NOMO-1 (cell line): ENCODE measurements at regions not wholly inside any gene's neighbourhood (a gene's known extent, or its start where the extent isn't known, plus 50 kb on each side); places are given as distances from the start of the nearest gene placed in this dataset.
"Not testable (repeated sequence)": the region's sequence is repeated elsewhere in the genome, so short reads cannot be mapped to it uniquely, and the experiment has no call there.

ENCODE experiments used
- DNase-seq, 2 experiments: peaks; one replicate each; lab custom pipeline; 2025; ENCODE audit not compliant: unreplicated experiment in 2 of 2; lab: John Stamatoyannopoulos, UW

DNA sequence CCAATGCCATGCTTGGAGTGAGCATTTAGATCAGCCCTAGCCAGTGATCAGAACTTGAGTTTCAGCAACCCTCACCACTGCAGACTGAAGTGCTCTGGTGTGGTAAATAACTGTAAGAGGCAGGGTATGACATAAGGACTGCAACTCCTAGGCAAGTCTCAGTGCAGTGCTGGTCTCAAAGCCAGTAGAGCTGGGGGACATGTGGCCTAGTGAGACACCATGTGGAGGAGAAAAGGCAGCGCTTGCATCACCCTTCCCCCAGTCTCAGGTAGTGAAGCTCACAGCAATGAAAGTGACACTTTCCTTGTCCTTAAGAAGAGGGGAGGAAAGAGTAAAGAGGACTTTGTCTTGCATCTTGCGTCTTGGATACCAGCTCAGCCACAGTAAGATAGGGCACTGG is 386.8 kb upstream of the POT1 start:
- DNase-seq, result no peak

DNA sequence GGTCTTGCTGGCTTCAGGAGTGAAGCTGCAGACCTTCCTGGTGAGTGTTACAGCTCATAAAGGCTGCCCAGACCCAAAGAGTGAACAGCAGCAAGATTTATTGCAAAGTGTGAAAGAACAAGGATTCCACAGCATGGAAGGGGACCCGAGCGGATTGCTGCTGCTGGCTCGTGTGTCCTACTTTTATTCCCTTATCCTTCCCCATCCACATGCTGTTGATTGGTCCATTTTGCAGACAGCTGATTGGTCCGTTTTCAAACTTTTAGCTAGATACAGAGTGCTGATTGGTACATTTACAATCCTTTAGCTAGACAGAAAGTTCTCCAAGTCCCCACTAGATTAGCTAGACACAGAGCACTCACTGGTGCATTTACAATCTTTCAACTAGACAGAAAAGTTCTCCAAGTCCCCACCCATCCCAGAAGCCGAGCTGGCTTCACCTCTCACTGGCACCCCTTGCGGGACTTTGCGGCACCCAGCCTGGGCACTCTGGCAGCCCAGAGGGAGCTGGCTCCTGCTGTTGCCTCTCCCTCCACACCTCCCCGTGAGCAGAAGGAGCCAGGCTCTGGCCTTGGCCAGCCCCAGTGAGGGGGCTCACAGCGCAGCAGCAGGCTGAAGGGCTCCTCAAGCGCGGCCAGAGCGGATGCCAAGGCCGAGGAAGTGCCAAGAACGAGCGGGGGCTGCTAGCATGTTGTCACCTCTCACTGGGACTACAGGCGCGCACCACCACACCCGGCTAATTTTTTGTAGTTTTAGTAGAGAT is 369.6 kb upstream of the POT1 start:
- no peak for DNase-seq

GRCh38 chr7:125279961-125280360 is 350.3 kb upstream of the POT1 start:
- no peak for DNase-seq

GRCh38 chr7:125278318-125278717 is 348.7 kb upstream of the POT1 start:
- no peak for DNase-seq

DNA sequence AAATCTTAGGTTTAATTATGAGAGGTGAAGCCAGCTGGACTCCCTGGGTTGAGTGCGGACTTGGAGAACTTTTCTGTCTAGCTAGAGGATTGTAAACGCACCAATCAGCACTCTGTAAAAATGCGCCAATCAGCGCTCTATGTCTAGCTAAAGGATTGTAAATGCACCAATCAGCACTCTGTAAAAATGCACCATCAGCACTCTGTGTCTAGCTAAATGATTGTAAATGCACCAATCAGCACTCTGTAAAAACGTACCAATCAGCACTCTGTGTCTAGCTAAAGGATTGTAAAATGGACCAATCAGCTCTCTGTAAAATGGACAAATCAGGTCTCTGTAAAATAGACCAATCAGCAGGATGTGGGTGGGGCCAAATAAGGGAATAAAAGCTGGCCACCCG is 345.1 kb upstream of the POT1 start:
- DNase-seq, result not testable (repeated sequence)

DNA sequence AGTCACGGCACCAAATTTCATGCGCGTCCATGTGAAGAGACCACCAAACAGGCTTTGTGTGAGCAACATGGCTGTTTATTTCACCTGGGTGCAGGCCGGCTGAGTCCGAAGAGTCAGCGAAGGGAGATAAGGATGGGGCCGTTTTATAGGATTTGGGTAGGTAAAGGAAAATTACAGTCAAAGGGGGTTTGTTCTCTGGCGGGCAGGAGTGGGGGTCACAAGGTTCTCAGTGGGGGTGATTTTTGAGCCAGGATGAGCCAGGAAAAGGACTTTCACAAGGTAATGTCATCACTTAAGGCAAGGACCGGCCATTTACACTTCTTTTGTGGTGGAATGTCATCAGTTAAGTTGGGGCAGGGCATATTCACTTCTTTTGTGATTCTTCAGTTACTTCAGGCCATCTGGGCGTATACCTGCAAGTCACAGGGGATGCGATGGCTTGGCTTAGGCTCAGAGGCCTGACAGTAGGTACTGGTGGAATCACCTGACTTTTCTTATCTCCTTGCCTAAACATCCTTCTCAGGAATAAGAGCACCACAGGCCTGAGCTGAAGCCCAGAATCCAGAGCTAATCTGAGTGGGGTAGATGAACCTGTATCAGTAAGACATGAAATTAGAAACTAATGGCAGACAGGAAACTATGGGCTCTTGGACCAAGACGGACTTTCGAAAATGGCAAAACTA is 334.7 kb upstream of the POT1 start:
- not testable (repeated sequence) for DNase-seq

DNA sequence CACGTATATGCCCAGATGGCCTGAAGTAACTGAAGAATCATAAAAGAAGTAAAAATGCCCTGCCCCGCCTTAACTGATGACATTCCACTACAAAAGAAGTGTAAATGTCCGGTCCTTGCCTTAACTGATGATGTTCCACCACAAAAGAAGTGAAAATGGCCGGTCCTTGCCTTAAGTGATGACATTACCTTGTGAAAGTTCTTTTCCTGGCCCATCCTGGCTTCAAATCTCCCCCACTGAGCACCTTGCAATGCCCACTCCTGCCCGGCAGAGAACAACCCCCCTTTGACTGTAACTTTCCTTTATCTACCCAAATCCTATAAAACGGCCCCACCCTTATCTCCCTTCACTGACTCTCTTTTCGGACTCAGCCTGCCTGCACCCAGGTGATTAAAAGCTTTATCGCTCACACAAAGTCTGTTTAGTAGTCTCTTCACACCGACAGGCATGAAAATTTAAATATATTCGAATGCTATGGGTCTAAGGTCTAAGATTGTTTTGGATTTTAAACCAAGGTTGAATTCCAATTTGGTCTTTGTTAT is 329.3 kb upstream of the POT1 start:
- DNase-seq, result not testable (repeated sequence)

- no peak for DNase-seq
Observed at GRCh38 chr7:125257617-125258016, 328.0 kb upstream of the POT1 start.

- DNase-seq, result no peak
Observed at GRCh38 chr7:125256446-125256845, 326.8 kb upstream of the POT1 start.

GRCh38 chr7:125255810-125256209 is 326.2 kb upstream of the POT1 start:
- no peak for DNase-seq

- DNase-seq, result no peak
Observed at GRCh38 chr7:125254566-125254965, 324.9 kb upstream of the POT1 start.

DNA sequence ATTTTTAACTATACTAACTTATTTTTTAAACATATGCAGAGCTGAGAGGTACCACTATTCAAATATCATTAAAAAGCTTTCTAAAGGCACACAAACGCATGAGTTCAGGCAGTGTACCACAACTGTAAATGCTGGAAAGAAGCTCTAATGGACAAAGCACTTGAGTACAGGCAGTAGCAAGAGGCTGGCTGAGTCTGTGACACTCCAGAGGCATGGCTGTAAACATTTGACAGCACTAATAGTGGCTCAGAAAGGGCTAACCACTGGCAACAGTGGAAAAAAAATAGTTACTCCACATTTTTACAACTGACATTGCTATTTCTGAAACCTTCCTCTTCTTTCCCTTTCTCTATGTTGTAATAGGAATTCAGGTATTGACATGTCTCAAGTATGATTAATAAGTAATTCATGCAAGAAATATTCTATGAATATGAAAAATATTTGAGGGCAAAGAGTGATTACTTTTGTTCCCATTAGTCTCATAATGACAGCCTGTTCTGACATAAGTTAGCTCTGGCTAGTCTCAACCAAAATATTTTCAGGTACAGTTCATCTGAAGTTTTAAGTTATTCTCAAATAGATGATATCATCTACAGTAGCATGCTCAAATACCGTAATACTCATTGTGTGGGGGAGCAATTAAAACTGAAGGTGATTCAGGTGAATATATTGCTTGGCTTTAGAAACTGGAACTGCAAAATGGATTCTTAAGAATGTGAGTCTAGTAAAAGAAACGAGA is 324.0 kb upstream of the POT1 start:
- DNase-seq, result no peak

GRCh38 chr7:125247514-125248098 is 318.0 kb upstream of the POT1 start:
- DNase-seq, result no peak

DNA sequence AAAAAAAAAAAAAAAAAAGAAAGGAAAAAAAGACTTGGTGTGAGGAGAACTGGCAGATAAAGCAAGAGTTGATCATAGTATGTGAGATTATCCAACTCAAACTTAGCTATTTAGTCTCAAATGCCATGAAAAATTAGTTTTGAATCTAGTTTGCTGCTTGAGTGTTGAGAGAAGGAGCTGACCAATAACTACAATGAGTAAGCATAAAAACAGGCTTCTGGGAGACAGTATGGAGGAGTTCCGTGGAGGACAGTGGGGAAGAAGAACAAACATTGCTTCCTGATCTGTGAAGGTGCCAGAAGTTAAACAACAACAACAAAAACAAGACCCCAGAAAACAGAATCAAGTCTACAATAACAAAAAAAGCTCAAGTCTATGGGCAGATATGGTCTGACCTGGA is 317.1 kb upstream of the POT1 start:
- DNase-seq, result no peak

- no peak for DNase-seq
Observed at GRCh38 chr7:125241548-125241947, 311.9 kb upstream of the POT1 start.

GRCh38 chr7:125222596-125222995 is 293.0 kb upstream of the POT1 start:
- DNase-seq, result no peak

DNA sequence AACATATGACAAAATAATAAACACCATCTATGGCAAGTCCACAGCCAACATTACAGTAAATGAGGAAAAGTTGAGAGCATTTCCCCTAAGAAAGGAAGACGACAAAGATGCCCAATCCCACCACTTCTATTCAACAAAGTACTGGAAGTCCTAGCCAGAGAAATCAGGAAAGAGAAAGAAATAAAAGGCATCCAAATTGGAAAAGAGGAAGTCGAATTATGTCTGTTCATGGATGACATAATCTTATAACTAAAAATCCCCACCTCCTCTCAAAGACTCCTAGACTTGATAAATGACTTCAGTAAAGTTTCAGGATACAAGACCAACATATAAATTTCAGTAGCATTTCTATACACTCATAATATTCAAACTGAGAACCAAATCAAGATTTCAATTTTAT is 288.5 kb upstream of the POT1 start:
- no peak for DNase-seq

DNA sequence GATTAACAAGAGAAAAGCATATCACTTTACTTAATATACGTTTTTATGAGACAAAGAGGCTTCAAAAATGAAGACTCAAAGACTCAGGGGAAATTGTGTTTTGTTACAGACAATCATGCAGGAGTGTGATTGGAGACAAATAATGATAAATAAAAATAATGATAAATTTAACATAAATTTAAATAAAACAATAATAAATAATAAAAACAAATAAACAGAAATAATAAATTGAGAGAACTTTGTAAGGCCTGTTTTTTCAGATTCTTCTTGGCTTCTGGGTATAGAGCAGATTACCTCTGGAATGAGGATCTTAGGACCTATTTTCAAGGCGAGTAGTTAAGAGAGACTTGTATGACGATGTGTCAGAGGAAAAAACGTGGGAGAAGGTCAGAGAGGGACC is 271.4 kb upstream of the POT1 start:
- no peak for DNase-seq

DNA sequence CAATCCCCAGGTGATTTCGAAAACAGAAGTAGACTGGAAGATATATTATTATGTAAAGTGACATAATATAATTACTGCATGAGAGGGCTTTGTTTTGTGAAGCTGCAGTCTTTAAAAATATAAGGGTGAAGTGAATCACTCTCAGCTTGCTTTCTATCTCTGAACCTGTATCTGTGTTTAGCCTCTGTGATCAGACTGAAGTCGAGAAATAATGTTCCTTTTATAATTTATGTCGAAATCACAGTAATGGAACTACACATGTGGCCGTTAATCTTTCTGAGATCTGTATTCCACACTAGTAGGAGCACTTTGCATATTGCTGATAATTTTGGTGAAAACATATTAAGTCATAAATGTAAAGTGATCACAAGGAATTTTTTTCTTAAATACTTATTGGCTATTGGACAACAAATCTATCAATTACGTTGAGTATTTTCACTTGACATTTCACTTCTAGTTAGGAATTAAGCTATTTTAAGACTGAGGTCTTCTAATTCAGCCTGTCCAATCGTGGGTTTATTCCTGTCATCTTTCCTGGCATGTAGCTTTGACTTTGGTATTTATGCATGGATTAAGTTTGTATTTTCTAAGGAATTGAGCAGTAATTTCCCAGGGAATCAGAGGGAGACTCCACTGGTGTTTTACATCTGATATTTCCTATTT is 268.2 kb upstream of the POT1 start:
- DNase-seq, result no peak

- DNase-seq, result no peak
Observed at GRCh38 chr7:125195156-125195555, 265.5 kb upstream of the POT1 start.

DNA sequence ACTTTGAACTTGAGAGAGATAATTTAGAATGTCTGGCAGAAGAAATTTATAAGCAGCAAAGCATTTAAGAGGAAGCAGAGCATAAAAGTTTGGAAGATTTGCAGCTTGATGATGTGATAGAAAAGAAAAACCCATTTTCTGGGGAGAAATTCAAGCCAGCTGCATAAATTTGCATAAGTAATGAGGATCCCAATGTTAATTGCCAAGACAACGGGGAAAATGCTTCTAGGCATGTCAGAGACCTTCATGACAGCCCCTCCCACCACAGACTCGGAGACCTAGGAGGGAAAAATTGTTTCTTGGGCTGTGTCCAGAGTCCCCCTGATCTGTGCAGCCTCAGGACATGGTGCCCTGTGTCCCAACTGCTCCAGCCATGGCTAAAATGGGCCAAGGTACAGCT is 263.6 kb upstream of the POT1 start:
- DNase-seq, result no peak
